HG03175 (cell line): ENCODE measurements at regions not wholly inside any gene's neighbourhood (a gene's known extent, or its start where the extent isn't known, plus 50 kb on each side); places are given as distances from the start of the nearest gene placed in this dataset.
"Not testable (repeated sequence)": the region's sequence is repeated elsewhere in the genome, so short reads cannot be mapped to it uniquely, and the experiment has no call there.

Experiments used
- ATAC-seq: cut with Tn5 transposase; IDR thresholded peaks from one replicate; pipeline ENCODE4 v1.9.1; 2021; ENCODE audit warnings: mild to moderate bottlenecking, moderate library complexity; ENCODE audit not compliant: unreplicated experiment

- peak; percentile 85 for ATAC-seq
Observed at GRCh38 chr11:129695571-129696308, 119.9 kb upstream of the TMEM45B start.

GRCh38 chr11:129696309-129696989 is 119.2 kb upstream of the TMEM45B start:
- no peak for ATAC-seq

- no peak for ATAC-seq
Observed at GRCh38 chr11:129698212-129698611, 117.4 kb upstream of the TMEM45B start.

GRCh38 chr11:129699711-129700304 is 115.8 kb upstream of the TMEM45B start:
- ATAC-seq, result no peak

GRCh38 chr11:129700701-129701100 is 114.9 kb upstream of the TMEM45B start:
- no peak for ATAC-seq

- ATAC-seq, result no peak
Observed at GRCh38 chr11:129701706-129702105, 113.9 kb upstream of the TMEM45B start.

GRCh38 chr11:129702410-129703398 is 112.9 kb upstream of the TMEM45B start:
- no peak for ATAC-seq

- no peak for ATAC-seq
Observed at GRCh38 chr11:129703846-129704245, 111.8 kb upstream of the TMEM45B start.

- no peak for ATAC-seq
Observed at GRCh38 chr11:129704831-129705230, 110.8 kb upstream of the TMEM45B start.

GRCh38 chr11:129705341-129705740 is 110.3 kb upstream of the TMEM45B start:
- no peak for ATAC-seq

- ATAC-seq, result no peak
Observed at GRCh38 chr11:129705933-129706332, 109.7 kb upstream of the TMEM45B start.

- ATAC-seq, result no peak
Observed at GRCh38 chr11:129709801-129710398, 105.7 kb upstream of the TMEM45B start.

- ATAC-seq, result no peak
Observed at GRCh38 chr11:129710423-129710822, 105.2 kb upstream of the TMEM45B start.

- ATAC-seq, result no peak
Observed at GRCh38 chr11:129711760-129712159, 103.9 kb upstream of the TMEM45B start.

- ATAC-seq, result not testable (repeated sequence)
Observed at GRCh38 chr11:129712486-129713240, 103.0 kb upstream of the TMEM45B start.

GRCh38 chr11:129719037-129719436 is 96.6 kb upstream of the TMEM45B start:
- no peak for ATAC-seq

- no peak for ATAC-seq
Observed at GRCh38 chr11:129720156-129720555, 95.5 kb upstream of the TMEM45B start.

GRCh38 chr11:129720994-129721393 is 94.7 kb upstream of the TMEM45B start:
- ATAC-seq, result no peak

- ATAC-seq, result no peak
Observed at GRCh38 chr11:129721685-129722084, 94.0 kb upstream of the TMEM45B start.

- no peak for ATAC-seq
Observed at GRCh38 chr11:129722529-129722928, 93.1 kb upstream of the TMEM45B start.
